PC-3 (cell line): ENCODE measurements at regions not wholly inside any gene's neighbourhood (a gene's known extent, or its start where the extent isn't known, plus 50 kb on each side); places are given as distances from the start of the nearest gene placed in this dataset.

Experiments used
- ATAC-seq: fragments of 200-7000 bp; cut with Tn5 transposase; 2 replicates; pipeline ENCODE4 v1.9.1; 2020; ENCODE audit warnings: mild to moderate bottlenecking, moderate library complexity
- BruUV-seq: library from RNA; stranded (reverse); fragments of 400-500 nt; replicated peaks from 2 replicates; lab custom pipeline; 2021; lab: Mats Ljungman, UMichigan
- CTCF ChIA-PET: fragments of 300-600 bp; sonication (Branson Sonifier 250); formaldehyde crosslinking; loops from one replicate; lab custom pipeline; 2022; ENCODE audit warnings: antibody characterized with exemption; lab: Charles Lee
- POLR2A ChIA-PET: fragments of 300-600 bp; sonication (Branson Sonifier 250); formaldehyde crosslinking; loops from one replicate; lab custom pipeline; 2022; ENCODE audit warnings: antibody characterized with exemption; ENCODE audit not compliant: unreplicated experiment; lab: Charles Lee
- DNase-seq: peaks from one replicate; pipeline ENCODE4 v3.0.0-alpha.2; 2015
- H2AFZ ChIP-seq: fragments of 300-600 bp; sonication (generic); 2 replicates; pipeline ENCODE4 v1.6.0; 2016; ENCODE audit warnings: antibody characterized with exemption, low read length
- H3F3A ChIP-seq: fragments of 300-600 bp; sonication (generic); one replicate; pipeline ENCODE4 v1.6.0; 2017; ENCODE audit warnings: antibody characterized with exemption, low read length, control low read depth, mild to moderate bottlenecking; ENCODE audit not compliant: unreplicated experiment
- H3K27ac ChIP-seq: fragments of 300-600 bp; sonication (generic); 2 replicates; pipeline ENCODE4 v1.5.1; 2016; ENCODE audit warnings: mild to moderate bottlenecking, low read length
- H3K27me3 ChIP-seq: fragments of 300-600 bp; sonication (generic); 2 replicates; pipeline ENCODE4 v1.6.1; 2016; ENCODE audit warnings: low read length, mixed read lengths
- H3K36me3 ChIP-seq: fragments of 300-600 bp; sonication (generic); 2 replicates; pipeline ENCODE4 v1.6.1; 2016; ENCODE audit warnings: low read depth, mixed run types, low read length, mixed read lengths
- H3K4me1 ChIP-seq: fragments of 300-600 bp; sonication (generic); 2 replicates; pipeline ENCODE4 v1.5.1; 2016; ENCODE audit warnings: low read length; ENCODE audit not compliant: insufficient read depth
- H3K4me2 ChIP-seq: fragments of 300-600 bp; sonication (generic); 2 replicates; pipeline ENCODE4 v1.6.0; 2016; ENCODE audit warnings: low read length
- H3K4me3 ChIP-seq: fragments of 300-600 bp; sonication (generic); 2 replicates; pipeline ENCODE4 v1.5.1; 2016; ENCODE audit warnings: mild to moderate bottlenecking, low read length, mixed read lengths
- H3K79me2 ChIP-seq: fragments of 300-600 bp; sonication (generic); 2 replicates; pipeline ENCODE4 v1.6.1; 2017; ENCODE audit warnings: low read length, mixed read lengths
- H3K9ac ChIP-seq: fragments of 300-600 bp; sonication (generic); 2 replicates; pipeline ENCODE4 v1.6.0; 2016; ENCODE audit warnings: mild to moderate bottlenecking, low read length
- H3K9me2 ChIP-seq: fragments of 300-600 bp; sonication (generic); replicated peaks from 2 replicates; pipeline ENCODE4 v1.6.1; 2016; ENCODE audit warnings: mixed run types, low read length, mixed read lengths
- H3K9me3 ChIP-seq: fragments of 300-600 bp; sonication (generic); 2 replicates; pipeline ENCODE4 v1.6.1; 2016; ENCODE audit warnings: low read length, mixed read lengths
- H4K20me1 ChIP-seq: fragments of 300-600 bp; sonication (generic); 2 replicates; pipeline ENCODE4 v1.6.1; 2016; ENCODE audit warnings: low read length, mixed read lengths
- CTCF ChIP-seq: fragments of 300-600 bp; sonication (generic); conservative IDR thresholded peaks from 2 replicates; pipeline ENCODE4 v1.5.1; 2017; ENCODE audit warnings: antibody characterized with exemption, low read depth, mild to moderate bottlenecking, low read length
- EZH2 ChIP-seq: fragments of 300-600 bp; sonication (generic); IDR thresholded peaks from one replicate; pipeline ENCODE4 v1.6.1; 2017; ENCODE audit warnings: antibody characterized with exemption, mild to moderate bottlenecking, low read length; ENCODE audit not compliant: unreplicated experiment
- EZH2phosphoT487 ChIP-seq: fragments of 300-600 bp; sonication (generic); IDR thresholded peaks from 2 replicates; pipeline ENCODE4 v1.6.1; 2018; ENCODE audit warnings: mild to moderate bottlenecking, antibody characterized with exemption, low read length, borderline replicate concordance
- intact Hi-C: fragments of 100-400 bp; cut with micrococcal nuclease; formaldehyde crosslinking; loops from 2 replicates; pipeline ENCODE4 v1.9.0; 2023

GRCh38 chr11:131199015-131199280 is 171.5 kb upstream of the NTM start:
- intact Hi-C loops: no loop called here
- no peak overlapping the region for H3K4me2 ChIP-seq
- no peak overlapping the region for H3K27ac ChIP-seq
- TF ChIP-seq EZH2phosphoT487 (no peak), CTCF (no peak), EZH2 (no peak)
- H2AFZ ChIP-seq: no peak overlapping the region
- no peaks in the 10 kb centered on the region for H3K79me2 ChIP-seq
- H3K9me3 ChIP-seq: no peaks in the 10 kb centered on the region
- ChIA-PET CTCF (interaction anchor here (0.6 kb wide), 1 partner anchor 134 kb away, joined by 3 read pairs; no protein-coding TSS in a partner anchor), POLR2A (no interaction called here)
- no peak overlapping the region for H3K4me3 ChIP-seq
- H3K9ac ChIP-seq: no peak overlapping the region
- DNase-seq (no peak), ATAC-seq (no peak)
- no peaks in the 10 kb centered on the region for H3K4me1 ChIP-seq
- H3F3A ChIP-seq: no peaks in the 10 kb centered on the region
- H3K36me3 ChIP-seq: no peaks in the 10 kb centered on the region
- no peaks in the 10 kb centered on the region for H4K20me1 ChIP-seq
- H3K27me3 ChIP-seq: peaks cover 100% of the 10 kb centered on the region
- BruUV-seq: no TSS peak
- H3K9me2 ChIP-seq: no peaks in the 10 kb centered on the region

GRCh38 chr11:131201674-131202073 is 168.7 kb upstream of the NTM start:
- Histone ChIP-seq H4K20me1 (no peaks in the 10 kb centered on the region), H3K4me3 (no peak overlapping the region), H3K9me3 (no peaks in the 10 kb centered on the region), H3K79me2 (no peaks in the 10 kb centered on the region), H3K9ac (no peak overlapping the region), H3K4me2 (no peak overlapping the region), H2AFZ (no peak overlapping the region), H3F3A (no peaks in the 10 kb centered on the region), H3K36me3 (no peaks in the 10 kb centered on the region), H3K27me3 (peaks cover 95% of the 10 kb centered on the region), H3K27ac (no peak overlapping the region), H3K9me2 (no peaks in the 10 kb centered on the region), H3K4me1 (no peaks in the 10 kb centered on the region)
- no TSS peak for BruUV-seq
- ATAC-seq (no peak), DNase-seq (no peak)
- TF ChIP-seq EZH2phosphoT487 (no peak), CTCF (no peak), EZH2 (no peak)
- intact Hi-C loops: no loop called here
- CTCF ChIA-PET: no interaction called here
- POLR2A ChIA-PET: no interaction called here

- no peak for DNase-seq
- no peak for TF ChIP-seq EZH2phosphoT487
- no peak for TF ChIP-seq EZH2
- TF ChIP-seq CTCF: no peak
- Histone ChIP-seq H2AFZ (no peak overlapping the region), H3F3A (no peaks in the 10 kb centered on the region), H3K4me2 (no peak overlapping the region), H3K79me2 (no peaks in the 10 kb centered on the region), H3K9me3 (no peaks in the 10 kb centered on the region), H3K9me2 (no peaks in the 10 kb centered on the region), H4K20me1 (no peaks in the 10 kb centered on the region), H3K4me1 (no peaks in the 10 kb centered on the region), H3K4me3 (no peak overlapping the region), H3K27me3 (peaks cover 95% of the 10 kb centered on the region), H3K9ac (no peak overlapping the region), H3K27ac (no peak overlapping the region), H3K36me3 (no peaks in the 10 kb centered on the region)
- intact Hi-C loops: no loop called here
- BruUV-seq: no TSS peak
- ATAC-seq: no peak
- CTCF ChIA-PET: no interaction called here
- POLR2A ChIA-PET: no interaction called here
Measured at GRCh38 chr11:131203040-131203439, 167.4 kb upstream of the NTM start.
